Muscle of arm (tissue), 1 donor: ENCODE measurements at regions not wholly inside any gene's neighbourhood (a gene's known extent, or its start where the extent isn't known, plus 50 kb on each side); places are given as distances from the start of the nearest gene placed in this dataset.

ENCODE experiments used
- DNase-seq: peaks from one replicate; pipeline ENCODE4 v3.0.0-alpha.2; 2013

GRCh38 chr15:31151301-31152233 lies 50.0 kb upstream of the TRPM1 start:
- DNase-seq, result no peak

- no peak for DNase-seq
Measured at GRCh38 chr15:31153531-31153930, 52.0 kb upstream of the TRPM1 start.

GRCh38 chr15:31155151-31155550 lies 53.6 kb upstream of the TRPM1 start:
- no peak for DNase-seq

GRCh38 chr15:31156226-31156625 lies 54.7 kb upstream of the TRPM1 start:
- DNase-seq, result no peak

GRCh38 chr15:31156808-31157207 lies 55.3 kb upstream of the TRPM1 start:
- DNase-seq, result no peak

- no peak for DNase-seq
Measured at GRCh38 chr15:31157644-31158069, 56.1 kb upstream of the TRPM1 start.

GRCh38 chr15:31158858-31159569 lies 57.5 kb upstream of the TRPM1 start:
- DNase-seq, result no peak

GRCh38 chr15:31159837-31160236 lies 58.3 kb upstream of the TRPM1 start:
- DNase-seq, result no peak

- no peak for DNase-seq
Measured at GRCh38 chr15:31160297-31160696, 58.8 kb upstream of the TRPM1 start.

GRCh38 chr15:31160740-31161495 lies 59.4 kb upstream of the TRPM1 start:
- DNase-seq, result no peak

GRCh38 chr15:31161951-31162350 lies 60.4 kb upstream of the TRPM1 start:
- DNase-seq, result no peak

GRCh38 chr15:31162721-31163510 lies 61.4 kb upstream of the TRPM1 start:
- no peak for DNase-seq

GRCh38 chr15:31163769-31164572 lies 62.4 kb upstream of the TRPM1 start:
- no peak for DNase-seq

GRCh38 chr15:31164573-31164912 lies 63.0 kb upstream of the TRPM1 start:
- no peak for DNase-seq

GRCh38 chr15:31169558-31169957 lies 68.0 kb upstream of the TRPM1 start:
- DNase-seq, result no peak

GRCh38 chr15:31171731-31172130 lies 70.2 kb upstream of the TRPM1 start:
- no peak for DNase-seq

GRCh38 chr15:31172606-31173005 lies 71.1 kb upstream of the TRPM1 start:
- no peak for DNase-seq

GRCh38 chr15:31173790-31174450 lies 72.4 kb upstream of the TRPM1 start:
- no peak for DNase-seq

GRCh38 chr15:31175484-31175883 lies 74.0 kb upstream of the TRPM1 start:
- DNase-seq, result no peak

- DNase-seq, result no peak
Measured at GRCh38 chr15:31177951-31178350, 76.4 kb upstream of the TRPM1 start.
